GM13976 (cell line): ENCODE measurements at regions not wholly inside any gene's neighbourhood (a gene's known extent, or its start where the extent isn't known, plus 50 kb on each side); places are given as distances from the start of the nearest gene placed in this dataset.

ENCODE experiments used
- DNase-seq: peaks from one replicate; pipeline ENCODE4 v3.0.0; 2012; ENCODE audit warnings: low spot score
- in situ Hi-C: fragments of 300-500 bp; cut with MboI; formaldehyde crosslinking; loops from one replicate; pipeline ENCODE4 v1.12.0; 2022; ENCODE audit warnings: low sequenced_read_pairs, mixed read lengths, inconsistent platforms; ENCODE audit not compliant: unreplicated experiment
- TF ChIP-seq, protein P1 (sequence below): IDR thresholded peaks from 2 replicates; pipeline ENCODE4 v1.5.1; 2012; ENCODE audit warnings: borderline replicate concordance, mild to moderate bottlenecking; ENCODE audit not compliant: insufficient read depth; ENCODE audit errors: extremely low read depth, missing control alignments, control extremely low read depth

DNA sequence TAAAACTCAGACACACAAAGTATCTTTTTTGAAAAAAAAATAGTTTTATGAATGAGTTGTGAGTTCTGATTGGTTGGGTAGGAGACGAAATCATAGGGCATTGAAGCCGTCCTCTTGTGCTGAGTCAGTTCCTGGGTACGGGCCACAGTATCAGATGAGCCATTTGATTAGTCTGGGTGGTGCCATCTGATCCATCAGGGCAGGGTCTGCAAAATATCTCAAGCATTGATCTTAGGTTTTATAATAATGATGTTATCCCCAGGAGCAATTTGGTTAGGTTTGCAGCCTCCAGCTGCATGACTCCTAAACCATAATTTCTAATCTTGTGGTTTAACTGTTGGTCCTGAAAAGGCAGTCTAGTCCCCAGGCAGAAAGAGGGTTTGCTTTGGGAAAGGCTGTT is 1310.6 kb downstream of the SLITRK1 start:
- TF ChIP-seq, protein P1, sequence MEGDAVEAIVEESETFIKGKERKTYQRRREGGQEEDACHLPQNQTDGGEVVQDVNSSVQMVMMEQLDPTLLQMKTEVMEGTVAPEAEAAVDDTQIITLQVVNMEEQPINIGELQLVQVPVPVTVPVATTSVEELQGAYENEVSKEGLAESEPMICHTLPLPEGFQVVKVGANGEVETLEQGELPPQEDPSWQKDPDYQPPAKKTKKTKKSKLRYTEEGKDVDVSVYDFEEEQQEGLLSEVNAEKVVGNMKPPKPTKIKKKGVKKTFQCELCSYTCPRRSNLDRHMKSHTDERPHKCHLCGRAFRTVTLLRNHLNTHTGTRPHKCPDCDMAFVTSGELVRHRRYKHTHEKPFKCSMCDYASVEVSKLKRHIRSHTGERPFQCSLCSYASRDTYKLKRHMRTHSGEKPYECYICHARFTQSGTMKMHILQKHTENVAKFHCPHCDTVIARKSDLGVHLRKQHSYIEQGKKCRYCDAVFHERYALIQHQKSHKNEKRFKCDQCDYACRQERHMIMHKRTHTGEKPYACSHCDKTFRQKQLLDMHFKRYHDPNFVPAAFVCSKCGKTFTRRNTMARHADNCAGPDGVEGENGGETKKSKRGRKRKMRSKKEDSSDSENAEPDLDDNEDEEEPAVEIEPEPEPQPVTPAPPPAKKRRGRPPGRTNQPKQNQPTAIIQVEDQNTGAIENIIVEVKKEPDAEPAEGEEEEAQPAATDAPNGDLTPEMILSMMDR = no peak
- DNase-seq = no peak
- in situ Hi-C loops = no loop called here

DNA sequence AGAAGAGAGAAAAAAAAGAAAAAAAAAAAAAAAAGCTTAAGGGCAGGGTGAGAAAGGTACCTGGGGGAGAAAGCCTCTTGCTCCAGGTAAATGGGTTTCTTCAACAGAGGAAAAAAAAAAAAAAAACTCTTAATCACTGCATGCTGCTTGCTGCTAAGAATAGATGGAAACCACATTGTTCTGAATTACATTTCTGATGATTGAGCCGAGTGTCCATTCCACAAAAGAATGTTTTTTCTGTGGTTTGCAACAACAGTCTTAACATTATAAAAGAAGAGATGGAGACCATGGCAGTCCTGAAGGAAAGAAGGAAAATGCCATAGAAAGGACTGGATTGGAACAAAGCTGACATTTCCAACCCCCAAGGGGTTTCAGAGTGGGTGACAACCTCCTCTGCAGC is 1312.7 kb downstream of the SLITRK1 start:
- no peak for DNase-seq
- in situ Hi-C loops = no loop called here
- TF ChIP-seq, protein P1 = no peak

DNA sequence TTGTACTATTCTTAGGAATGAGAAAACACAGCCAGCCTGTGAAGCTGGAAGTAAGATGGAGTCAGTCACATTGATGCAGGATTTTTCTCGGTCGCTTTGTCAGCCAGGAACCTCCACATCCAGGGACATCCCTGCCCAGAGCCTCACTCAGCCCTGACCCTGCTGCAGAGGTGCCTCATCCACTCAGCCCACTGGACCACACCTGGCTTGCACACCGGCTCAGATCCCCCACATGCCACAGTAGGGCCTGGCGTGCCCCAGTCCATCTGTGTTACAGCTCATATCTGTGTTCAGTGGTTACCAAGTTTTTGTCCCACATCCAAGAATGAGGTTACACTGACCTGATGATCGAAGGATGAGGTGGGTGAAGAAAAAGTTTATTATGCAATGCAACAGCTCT is 1315.4 kb downstream of the SLITRK1 start:
- DNase-seq = no peak
- in situ Hi-C loops = no loop called here
- TF ChIP-seq, protein P1 = no peak

DNA sequence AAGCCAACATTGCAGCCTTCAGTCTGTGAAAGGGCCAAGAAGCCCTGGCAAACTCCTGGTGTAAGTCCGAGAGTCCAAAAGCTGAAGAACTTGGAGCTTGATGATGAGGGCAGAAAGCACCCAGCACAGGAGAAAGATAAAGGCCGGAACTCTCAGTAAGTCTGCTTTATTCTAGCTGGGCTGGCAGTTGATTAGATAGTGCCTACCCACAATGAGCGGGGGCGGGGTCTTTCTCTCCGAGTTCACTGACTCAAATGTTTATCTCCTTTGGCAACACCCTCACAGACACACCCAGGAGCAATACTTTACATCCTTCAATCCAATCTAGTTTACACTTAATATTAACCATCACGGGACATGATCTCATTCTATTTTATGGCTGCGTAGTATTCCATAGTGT is 1317.1 kb downstream of the SLITRK1 start:
- in situ Hi-C loops = no loop called here
- TF ChIP-seq, protein P1 = no peak
- no peak for DNase-seq

DNA sequence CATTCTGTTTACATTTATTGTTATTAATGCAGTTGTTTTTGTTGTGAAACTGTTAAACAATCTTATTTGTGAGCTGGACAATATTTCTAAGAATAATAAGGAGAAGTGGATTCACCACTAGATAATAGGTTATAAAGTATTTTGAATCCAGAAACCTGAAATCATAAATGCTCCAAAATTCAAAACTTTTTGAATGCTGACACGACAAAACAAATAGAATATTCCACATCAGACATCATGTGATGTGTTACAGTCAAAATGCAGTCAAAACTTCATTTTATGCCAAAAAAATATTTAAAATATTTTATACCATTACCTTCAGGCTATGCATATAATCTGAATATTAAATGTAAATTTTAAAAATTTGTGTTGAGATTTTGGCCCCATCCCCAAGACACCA is 1321.4 kb downstream of the SLITRK1 start:
- in situ Hi-C loops = no loop called here
- no peak for DNase-seq
- TF ChIP-seq, protein P1 = no peak

DNA sequence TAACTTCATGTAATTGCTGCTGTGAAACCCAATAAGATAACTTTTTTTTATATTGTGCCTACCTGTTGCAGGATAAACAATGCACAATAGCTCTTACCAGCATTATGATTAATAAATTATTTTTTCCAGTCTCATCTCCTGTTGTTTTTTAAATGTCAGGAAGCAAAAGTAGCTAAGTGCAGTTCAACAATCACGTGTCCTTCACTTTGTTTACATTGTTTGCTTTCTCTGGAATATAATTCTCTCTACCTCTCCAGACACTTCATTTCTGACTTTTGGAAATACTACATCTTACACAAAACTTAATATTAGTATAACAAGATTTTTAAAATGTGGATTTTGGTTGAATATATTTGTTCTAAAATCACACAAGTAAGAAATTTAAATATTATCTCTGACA is 1359.4 kb downstream of the SLITRK1 start:
- in situ Hi-C loops = no loop called here
- TF ChIP-seq, protein P1 = no peak
- DNase-seq = no peak
